ENCODE measurements at regions not wholly inside any gene's neighbourhood (a gene's known extent, or its start where the extent isn't known, plus 50 kb on each side); places are given as distances from the start of the nearest gene placed in this dataset.
"Not testable (repeated sequence)": the region's sequence is repeated elsewhere in the genome, so short reads cannot be mapped to it uniquely, and the experiment has no call there.

- TF ChIP-seq CTCF (IDR thresholded peaks at IDR 0.05; ENCODE audit: low read depth, low read length, poor library complexity, severe bottlenecking); EZH2phosphoT487 (IDR thresholded peaks at IDR 0.05; ENCODE audit: borderline replicate concordance, low read length): not testable (repeated sequence)
Observed at GRCh38 chr21:27872411-27872810, 905.5 kb upstream of the ADAMTS5 start.
